HL-60 (cell line): ENCODE measurements at regions not wholly inside any gene's neighbourhood (a gene's known extent, or its start where the extent isn't known, plus 50 kb on each side); places are given as distances from the start of the nearest gene placed in this dataset.

Source experiments
- DNase-seq, 2 experiments: peaks; one replicate each; pipeline ENCODE4 v3.0.0-alpha.2; 2010 to 2020; ENCODE audit warnings: low read depth in 1 of 2, low spot score in 1 of 2
- H3K27ac ChIP-seq: fragments of 250-450 bp; sonication (Bioruptor Pico); replicated peaks from 2 replicates; pipeline ENCODE4 v1.5.1; 2020; ENCODE audit warnings: mild to moderate bottlenecking, moderate library complexity
- H3K27me3 ChIP-seq: fragments of 250-450 bp; sonication (Bioruptor Pico); 2 replicates; pipeline ENCODE4 v1.5.1; 2021; ENCODE audit warnings: mild to moderate bottlenecking, moderate library complexity; ENCODE audit not compliant: insufficient read depth, poor library complexity, severe bottlenecking
- H3K4me3 ChIP-seq: replicated peaks from 2 replicates; pipeline ENCODE4 v1.5.1; 2011; ENCODE audit warnings: mild to moderate bottlenecking, control low read depth, low read length; ENCODE audit not compliant: insufficient read depth
- GABPA ChIP-seq: IDR thresholded peaks from 2 replicates; pipeline ENCODE4 v1.6.1; 2012; ENCODE audit warnings: low read depth
- POLR2AphosphoS5 ChIP-seq: IDR thresholded peaks from 2 replicates; pipeline ENCODE4 v1.6.1; 2012; ENCODE audit warnings: low read depth
- SPI1 ChIP-seq: IDR thresholded peaks from 2 replicates; pipeline ENCODE4 v1.6.1; 2012; ENCODE audit warnings: low read depth, mild to moderate bottlenecking, borderline replicate concordance
- TF ChIP-seq, protein P1 (sequence below): IDR thresholded peaks from one replicate; pipeline ENCODE4 v1.5.1; 2011; ENCODE audit warnings: low read length, control low read depth, inconsistent platforms; ENCODE audit not compliant: insufficient read depth
- TF ChIP-seq, protein P2 (sequence below): IDR thresholded peaks from 2 replicates; pipeline ENCODE4 v1.6.1; 2012; ENCODE audit warnings: low read depth; ENCODE audit not compliant: insufficient replicate concordance

DNA sequence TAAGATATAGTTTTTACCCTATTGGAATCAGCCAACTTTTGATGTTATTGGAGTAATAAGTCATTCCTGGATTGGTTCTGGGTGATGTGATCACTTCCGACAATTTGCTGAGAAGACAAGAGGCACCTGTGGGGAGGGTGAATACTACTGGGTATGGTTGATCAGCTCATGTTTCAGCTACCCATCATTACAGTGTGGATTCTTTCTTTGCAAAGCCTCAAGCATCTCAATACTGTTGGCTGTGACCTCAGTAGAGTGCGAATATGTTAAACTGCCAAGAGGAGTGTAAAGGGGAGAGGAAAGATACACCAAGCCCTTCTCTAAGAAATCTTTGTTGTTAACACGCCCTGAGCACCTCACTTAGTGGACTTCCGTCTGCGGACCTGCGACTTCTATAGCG lies 317.7 kb downstream of the TDRD15 start:
- Histone ChIP-seq H3K27ac (no peak overlapping the region), H3K27me3 (no peaks in the 10 kb centered on the region), H3K4me3 (no peak overlapping the region)
- no peak for DNase-seq
- no peak for TF ChIP-seq POLR2AphosphoS5
- TF ChIP-seq SPI1, result no peak
- TF ChIP-seq, protein P1, sequence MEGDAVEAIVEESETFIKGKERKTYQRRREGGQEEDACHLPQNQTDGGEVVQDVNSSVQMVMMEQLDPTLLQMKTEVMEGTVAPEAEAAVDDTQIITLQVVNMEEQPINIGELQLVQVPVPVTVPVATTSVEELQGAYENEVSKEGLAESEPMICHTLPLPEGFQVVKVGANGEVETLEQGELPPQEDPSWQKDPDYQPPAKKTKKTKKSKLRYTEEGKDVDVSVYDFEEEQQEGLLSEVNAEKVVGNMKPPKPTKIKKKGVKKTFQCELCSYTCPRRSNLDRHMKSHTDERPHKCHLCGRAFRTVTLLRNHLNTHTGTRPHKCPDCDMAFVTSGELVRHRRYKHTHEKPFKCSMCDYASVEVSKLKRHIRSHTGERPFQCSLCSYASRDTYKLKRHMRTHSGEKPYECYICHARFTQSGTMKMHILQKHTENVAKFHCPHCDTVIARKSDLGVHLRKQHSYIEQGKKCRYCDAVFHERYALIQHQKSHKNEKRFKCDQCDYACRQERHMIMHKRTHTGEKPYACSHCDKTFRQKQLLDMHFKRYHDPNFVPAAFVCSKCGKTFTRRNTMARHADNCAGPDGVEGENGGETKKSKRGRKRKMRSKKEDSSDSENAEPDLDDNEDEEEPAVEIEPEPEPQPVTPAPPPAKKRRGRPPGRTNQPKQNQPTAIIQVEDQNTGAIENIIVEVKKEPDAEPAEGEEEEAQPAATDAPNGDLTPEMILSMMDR, result no peak
- TF ChIP-seq, protein P2, sequence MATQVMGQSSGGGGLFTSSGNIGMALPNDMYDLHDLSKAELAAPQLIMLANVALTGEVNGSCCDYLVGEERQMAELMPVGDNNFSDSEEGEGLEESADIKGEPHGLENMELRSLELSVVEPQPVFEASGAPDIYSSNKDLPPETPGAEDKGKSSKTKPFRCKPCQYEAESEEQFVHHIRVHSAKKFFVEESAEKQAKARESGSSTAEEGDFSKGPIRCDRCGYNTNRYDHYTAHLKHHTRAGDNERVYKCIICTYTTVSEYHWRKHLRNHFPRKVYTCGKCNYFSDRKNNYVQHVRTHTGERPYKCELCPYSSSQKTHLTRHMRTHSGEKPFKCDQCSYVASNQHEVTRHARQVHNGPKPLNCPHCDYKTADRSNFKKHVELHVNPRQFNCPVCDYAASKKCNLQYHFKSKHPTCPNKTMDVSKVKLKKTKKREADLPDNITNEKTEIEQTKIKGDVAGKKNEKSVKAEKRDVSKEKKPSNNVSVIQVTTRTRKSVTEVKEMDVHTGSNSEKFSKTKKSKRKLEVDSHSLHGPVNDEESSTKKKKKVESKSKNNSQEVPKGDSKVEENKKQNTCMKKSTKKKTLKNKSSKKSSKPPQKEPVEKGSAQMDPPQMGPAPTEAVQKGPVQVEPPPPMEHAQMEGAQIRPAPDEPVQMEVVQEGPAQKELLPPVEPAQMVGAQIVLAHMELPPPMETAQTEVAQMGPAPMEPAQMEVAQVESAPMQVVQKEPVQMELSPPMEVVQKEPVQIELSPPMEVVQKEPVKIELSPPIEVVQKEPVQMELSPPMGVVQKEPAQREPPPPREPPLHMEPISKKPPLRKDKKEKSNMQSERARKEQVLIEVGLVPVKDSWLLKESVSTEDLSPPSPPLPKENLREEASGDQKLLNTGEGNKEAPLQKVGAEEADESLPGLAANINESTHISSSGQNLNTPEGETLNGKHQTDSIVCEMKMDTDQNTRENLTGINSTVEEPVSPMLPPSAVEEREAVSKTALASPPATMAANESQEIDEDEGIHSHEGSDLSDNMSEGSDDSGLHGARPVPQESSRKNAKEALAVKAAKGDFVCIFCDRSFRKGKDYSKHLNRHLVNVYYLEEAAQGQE, result no peak
- TF ChIP-seq GABPA, result no peak

DNA sequence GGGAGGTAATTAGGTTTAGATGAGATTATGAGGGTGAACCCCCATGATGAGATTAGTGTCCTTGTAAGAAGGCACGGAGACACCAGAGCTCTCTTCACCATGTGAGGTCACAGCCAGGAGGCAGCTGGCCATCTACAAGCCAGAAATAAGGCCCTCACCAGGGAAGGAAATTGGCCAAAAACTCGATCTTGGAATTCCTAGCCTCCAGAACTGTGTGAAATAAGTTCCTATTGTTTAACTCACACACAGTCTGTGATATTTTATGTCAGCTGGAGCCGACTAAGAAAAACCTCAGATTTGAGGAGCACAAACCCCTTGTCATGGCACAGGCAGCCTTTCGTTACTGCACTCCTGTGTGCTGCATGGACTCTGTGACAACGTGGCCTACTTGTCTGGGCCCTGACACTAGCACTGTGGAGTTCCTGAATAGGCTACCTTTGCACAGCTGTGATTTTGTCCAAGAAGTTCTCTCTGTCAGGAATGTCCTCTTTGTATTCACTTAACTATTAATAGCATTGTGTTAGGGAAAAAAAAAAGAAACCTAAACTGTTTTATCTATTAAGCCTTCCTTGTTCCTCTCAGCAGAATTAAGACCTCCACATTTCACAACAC lies 319.8 kb downstream of the TDRD15 start:
- no peaks in the 10 kb centered on the region for H3K27me3 ChIP-seq
- H3K4me3 ChIP-seq, result no peak overlapping the region
- TF ChIP-seq, protein P1, result no peak
- TF ChIP-seq POLR2AphosphoS5 (no peak), GABPA (no peak), SPI1 (no peak)
- TF ChIP-seq, protein P2, result no peak
- DNase-seq, result no peak
- H3K27ac ChIP-seq, result no peak overlapping the region

DNA sequence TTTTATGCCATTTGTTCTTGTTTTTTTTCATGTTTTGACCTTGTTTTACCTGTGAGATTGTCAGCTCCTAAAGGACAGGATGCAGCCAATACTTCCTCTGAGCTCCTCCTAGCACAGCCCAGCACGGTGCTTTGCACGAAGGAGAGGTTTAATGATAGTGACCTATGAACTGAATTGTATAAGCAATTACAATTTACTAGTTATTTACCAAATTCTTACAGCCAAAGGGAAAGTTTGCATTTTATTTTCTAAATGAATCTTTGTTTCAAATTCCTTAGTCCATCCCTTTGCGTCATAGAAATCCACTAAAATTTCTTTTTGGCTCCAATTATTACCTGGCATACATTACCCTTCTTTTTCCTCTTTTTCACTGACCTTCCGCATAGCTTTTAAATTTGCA lies 326.1 kb downstream of the TDRD15 start:
- no peaks in the 10 kb centered on the region for H3K27me3 ChIP-seq
- H3K27ac ChIP-seq, result no peak overlapping the region
- TF ChIP-seq, protein P1, result no peak
- no peak for TF ChIP-seq POLR2AphosphoS5
- TF ChIP-seq SPI1, result no peak
- TF ChIP-seq GABPA, result no peak
- TF ChIP-seq, protein P2, result no peak
- DNase-seq, result no peak
- H3K4me3 ChIP-seq, result no peak overlapping the region
